GM23338 (cell line): ENCODE measurements at regions not wholly inside any gene's neighbourhood (a gene's known extent, or its start where the extent isn't known, plus 50 kb on each side); places are given as distances from the start of the nearest gene placed in this dataset.
A peak's percentile ranks its signal among the peaks of the same experiment; 100 is the strongest.

Experiments
- ATAC-seq: fragments of 200-7000 bp; cut with Tn5 transposase; 3 replicates; pipeline ENCODE4 v1.9.1; 2020
- DNase-seq: peaks from one replicate; pipeline ENCODE4 v3.0.0-alpha.2; 2015; ENCODE audit warnings: low spot score
- H2AFZ ChIP-seq: fragments of 200-600 bp; sonication (generic); 2 replicates; pipeline ENCODE4 v1.8.0; 2016; ENCODE audit warnings: antibody characterized with exemption, mild to moderate bottlenecking, moderate library complexity
- H3F3A ChIP-seq: fragments of 200-600 bp; sonication (generic); replicated peaks from 2 replicates; pipeline ENCODE4 v1.8.0; 2017; ENCODE audit warnings: antibody characterized with exemption, mixed run types, low read depth
- H3K27ac ChIP-seq: fragments of 200-600 bp; sonication (generic); 2 replicates; pipeline ENCODE4 v1.6.1; 2016; ENCODE audit warnings: low read depth
- H3K27me3 ChIP-seq: fragments of 200-600 bp; sonication (generic); 2 replicates; pipeline ENCODE4 v1.8.0; 2016; ENCODE audit warnings: mild to moderate bottlenecking, mixed run types, moderate library complexity; ENCODE audit not compliant: insufficient read depth
- H3K36me3 ChIP-seq: fragments of 200-600 bp; sonication (generic); 2 replicates; pipeline ENCODE4 v1.8.0; 2016; ENCODE audit warnings: mild to moderate bottlenecking; ENCODE audit not compliant: insufficient read depth
- H3K4me1 ChIP-seq: fragments of 200-600 bp; sonication (generic); 2 replicates; pipeline ENCODE4 v1.8.0; 2016; ENCODE audit warnings: mild to moderate bottlenecking, moderate library complexity; ENCODE audit not compliant: insufficient read depth
- H3K4me2 ChIP-seq: fragments of 200-600 bp; sonication (generic); 2 replicates; pipeline ENCODE4 v1.7.1; 2017; ENCODE audit warnings: mixed run types
- H3K4me3 ChIP-seq: fragments of 200-600 bp; sonication (generic); 2 replicates; pipeline ENCODE4 v1.6.1; 2016; ENCODE audit warnings: mixed run types
- H3K79me2 ChIP-seq: fragments of 200-600 bp; sonication (generic); replicated peaks from 2 replicates; pipeline ENCODE4 v1.8.0; 2017; ENCODE audit warnings: mild to moderate bottlenecking; ENCODE audit not compliant: insufficient read depth
- H3K9me2 ChIP-seq: fragments of 200-600 bp; sonication (generic); 2 replicates; pipeline ENCODE4 v1.8.0; 2017; ENCODE audit not compliant: insufficient read depth
- H4K20me1 ChIP-seq: fragments of 200-600 bp; sonication (generic); replicated peaks from 2 replicates; pipeline ENCODE4 v1.8.0; 2017; ENCODE audit warnings: mild to moderate bottlenecking; ENCODE audit not compliant: insufficient read depth
- H3K27ac Mint-ChIP-seq: 2 replicates; pipeline ENCODE4 v1.8.0; 2020; ENCODE audit warnings: inconsistent platforms, mild to moderate bottlenecking, moderate library complexity, mixed read lengths
- H3K27me3 Mint-ChIP-seq: 3 replicates; pipeline ENCODE4 v1.8.0; 2022; ENCODE audit warnings: low read depth, mild to moderate bottlenecking, moderate library complexity, mixed read lengths, inconsistent platforms; ENCODE audit not compliant: insufficient read depth, poor library complexity
- H3K36me3 Mint-ChIP-seq: 3 replicates; pipeline ENCODE4 v1.8.0; 2021; ENCODE audit warnings: low read depth, mild to moderate bottlenecking, inconsistent platforms, moderate library complexity, mixed read lengths
- H3K4me1 Mint-ChIP-seq: 3 replicates; pipeline ENCODE4 v1.8.0; 2020; ENCODE audit warnings: mild to moderate bottlenecking, inconsistent platforms, mixed read lengths
- H3K4me3 Mint-ChIP-seq: 3 replicates; pipeline ENCODE4 v1.8.0; 2021; ENCODE audit warnings: moderate library complexity, mild to moderate bottlenecking, inconsistent platforms, mixed read lengths
- H3K9me3 Mint-ChIP-seq: 3 replicates; pipeline ENCODE4 v1.8.0; 2020; ENCODE audit warnings: moderate library complexity, mild to moderate bottlenecking, inconsistent platforms, mixed read lengths
- CREB1 ChIP-seq: fragments of 250-450 bp; sonication (Bioruptor Pico); IDR thresholded peaks from 2 replicates; pipeline ENCODE4 v1.5.0; 2020; ENCODE audit warnings: low read depth, mild to moderate bottlenecking, moderate library complexity
- EZH2 ChIP-seq: fragments of 200-600 bp; sonication (generic); IDR thresholded peaks from one replicate; pipeline ENCODE4 v1.8.0; 2017; ENCODE audit warnings: antibody characterized with exemption, mild to moderate bottlenecking, low read depth; ENCODE audit not compliant: unreplicated experiment
- EZH2phosphoT487 ChIP-seq: fragments of 200-600 bp; sonication (generic); IDR thresholded peaks from one replicate; pipeline ENCODE4 v1.8.1; 2018; ENCODE audit warnings: antibody characterized with exemption; ENCODE audit not compliant: unreplicated experiment
- JUNB ChIP-seq: IDR thresholded peaks from one replicate; pipeline ENCODE4 v1.6.1; 2016; ENCODE audit warnings: antibody characterized with exemption; ENCODE audit not compliant: unreplicated experiment
- NANOG ChIP-seq: IDR thresholded peaks from 2 replicates; pipeline ENCODE4 v1.6.1; 2016; ENCODE audit warnings: antibody characterized with exemption, borderline replicate concordance
- POLR2AphosphoS5 ChIP-seq: IDR thresholded peaks from 2 replicates; pipeline ENCODE4 v1.6.1; 2016; ENCODE audit warnings: antibody characterized with exemption, low read depth
- REST ChIP-seq: IDR thresholded peaks from one replicate; pipeline ENCODE4 v1.6.1; 2018; ENCODE audit warnings: antibody characterized with exemption; ENCODE audit not compliant: unreplicated experiment
- STAT1 ChIP-seq: IDR thresholded peaks from one replicate; pipeline ENCODE4 v1.6.1; 2016; ENCODE audit warnings: antibody characterized with exemption; ENCODE audit not compliant: unreplicated experiment
- ZNF114 ChIP-seq: fragments of 250-450 bp; sonication (Bioruptor Pico); IDR thresholded peaks from 2 replicates; pipeline ENCODE4 v1.5.0; 2020; ENCODE audit warnings: mild to moderate bottlenecking, moderate library complexity
- ZNF331 ChIP-seq: fragments of 250-450 bp; sonication (Bioruptor Pico); IDR thresholded peaks from 2 replicates; pipeline ENCODE4 v1.5.0; 2020; ENCODE audit warnings: low read depth, mild to moderate bottlenecking, moderate library complexity
- TF ChIP-seq, protein P1 (sequence below), 2 experiments: fragments of 200-600 bp in 1 of 2; sonication (generic) in 1 of 2; conservative IDR thresholded peaks; 2 replicates each; pipeline versions ENCODE4 v1.5.1 to v1.6.1; 2016 to 2017; ENCODE audit warnings: antibody characterized with exemption in 2 of 2, low read depth in 2 of 2, mild to moderate bottlenecking in 2 of 2, moderate library complexity in 1 of 2
- TF ChIP-seq, protein P2 (sequence below): IDR thresholded peaks from 2 replicates; pipeline ENCODE4 v1.6.1; 2016; ENCODE audit warnings: antibody characterized with exemption
- TF ChIP-seq, protein P3 (sequence below): fragments of 250-450 bp; sonication (Bioruptor Pico); IDR thresholded peaks from 2 replicates; pipeline ENCODE4 v1.5.0; 2020; ENCODE audit warnings: mild to moderate bottlenecking, moderate library complexity

GRCh38 chr9:29214690-29215253, 1641.5 kb upstream of the C9orf72 start:
- H3K9me3 Mint-ChIP-seq: no peaks in the 10 kb centered on the region; the same call in 2 of the 3 replicates
- peaks cover 15% of the 10 kb centered on the region for H3K4me1 ChIP-seq
- no peaks in the 10 kb centered on the region for H3K36me3 ChIP-seq
- H3K27ac ChIP-seq: no peak overlapping the region
- peak; percentile 5 for ATAC-seq
- H2AFZ ChIP-seq: peak overlapping the region; percentile 91
- peak overlapping the region; percentile 86 for H3K4me3 ChIP-seq
- H3K4me1 Mint-ChIP-seq: peaks cover 37% of the 10 kb centered on the region
- H3F3A ChIP-seq: 0 out of 2 replicates have a peak, but pooled peaks cover 4% of the 10 kb centered on the region
- no peak overlapping the region for H3K27ac Mint-ChIP-seq
- H3K27me3 Mint-ChIP-seq: peaks cover 38% of the 10 kb centered on the region
- TF ChIP-seq, protein P1, sequence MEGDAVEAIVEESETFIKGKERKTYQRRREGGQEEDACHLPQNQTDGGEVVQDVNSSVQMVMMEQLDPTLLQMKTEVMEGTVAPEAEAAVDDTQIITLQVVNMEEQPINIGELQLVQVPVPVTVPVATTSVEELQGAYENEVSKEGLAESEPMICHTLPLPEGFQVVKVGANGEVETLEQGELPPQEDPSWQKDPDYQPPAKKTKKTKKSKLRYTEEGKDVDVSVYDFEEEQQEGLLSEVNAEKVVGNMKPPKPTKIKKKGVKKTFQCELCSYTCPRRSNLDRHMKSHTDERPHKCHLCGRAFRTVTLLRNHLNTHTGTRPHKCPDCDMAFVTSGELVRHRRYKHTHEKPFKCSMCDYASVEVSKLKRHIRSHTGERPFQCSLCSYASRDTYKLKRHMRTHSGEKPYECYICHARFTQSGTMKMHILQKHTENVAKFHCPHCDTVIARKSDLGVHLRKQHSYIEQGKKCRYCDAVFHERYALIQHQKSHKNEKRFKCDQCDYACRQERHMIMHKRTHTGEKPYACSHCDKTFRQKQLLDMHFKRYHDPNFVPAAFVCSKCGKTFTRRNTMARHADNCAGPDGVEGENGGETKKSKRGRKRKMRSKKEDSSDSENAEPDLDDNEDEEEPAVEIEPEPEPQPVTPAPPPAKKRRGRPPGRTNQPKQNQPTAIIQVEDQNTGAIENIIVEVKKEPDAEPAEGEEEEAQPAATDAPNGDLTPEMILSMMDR (conservative IDR thresholded peaks at IDR 0.05; ENCODE audit: low read depth in 2 of 2): no peak
- TF ChIP-seq NANOG (no peak), POLR2AphosphoS5 (no peak), CREB1 (CRISPR knock-in tag) (no peak), ZNF331 (no peak), EZH2 (no peak), ZNF114 (no peak), EZH2phosphoT487 (no peak), STAT1 (no peak), REST (no peak), JUNB (no peak)
- TF ChIP-seq, protein P2, sequence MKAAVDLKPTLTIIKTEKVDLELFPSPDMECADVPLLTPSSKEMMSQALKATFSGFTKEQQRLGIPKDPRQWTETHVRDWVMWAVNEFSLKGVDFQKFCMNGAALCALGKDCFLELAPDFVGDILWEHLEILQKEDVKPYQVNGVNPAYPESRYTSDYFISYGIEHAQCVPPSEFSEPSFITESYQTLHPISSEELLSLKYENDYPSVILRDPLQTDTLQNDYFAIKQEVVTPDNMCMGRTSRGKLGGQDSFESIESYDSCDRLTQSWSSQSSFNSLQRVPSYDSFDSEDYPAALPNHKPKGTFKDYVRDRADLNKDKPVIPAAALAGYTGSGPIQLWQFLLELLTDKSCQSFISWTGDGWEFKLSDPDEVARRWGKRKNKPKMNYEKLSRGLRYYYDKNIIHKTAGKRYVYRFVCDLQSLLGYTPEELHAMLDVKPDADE: no peak
- TF ChIP-seq, protein P3, sequence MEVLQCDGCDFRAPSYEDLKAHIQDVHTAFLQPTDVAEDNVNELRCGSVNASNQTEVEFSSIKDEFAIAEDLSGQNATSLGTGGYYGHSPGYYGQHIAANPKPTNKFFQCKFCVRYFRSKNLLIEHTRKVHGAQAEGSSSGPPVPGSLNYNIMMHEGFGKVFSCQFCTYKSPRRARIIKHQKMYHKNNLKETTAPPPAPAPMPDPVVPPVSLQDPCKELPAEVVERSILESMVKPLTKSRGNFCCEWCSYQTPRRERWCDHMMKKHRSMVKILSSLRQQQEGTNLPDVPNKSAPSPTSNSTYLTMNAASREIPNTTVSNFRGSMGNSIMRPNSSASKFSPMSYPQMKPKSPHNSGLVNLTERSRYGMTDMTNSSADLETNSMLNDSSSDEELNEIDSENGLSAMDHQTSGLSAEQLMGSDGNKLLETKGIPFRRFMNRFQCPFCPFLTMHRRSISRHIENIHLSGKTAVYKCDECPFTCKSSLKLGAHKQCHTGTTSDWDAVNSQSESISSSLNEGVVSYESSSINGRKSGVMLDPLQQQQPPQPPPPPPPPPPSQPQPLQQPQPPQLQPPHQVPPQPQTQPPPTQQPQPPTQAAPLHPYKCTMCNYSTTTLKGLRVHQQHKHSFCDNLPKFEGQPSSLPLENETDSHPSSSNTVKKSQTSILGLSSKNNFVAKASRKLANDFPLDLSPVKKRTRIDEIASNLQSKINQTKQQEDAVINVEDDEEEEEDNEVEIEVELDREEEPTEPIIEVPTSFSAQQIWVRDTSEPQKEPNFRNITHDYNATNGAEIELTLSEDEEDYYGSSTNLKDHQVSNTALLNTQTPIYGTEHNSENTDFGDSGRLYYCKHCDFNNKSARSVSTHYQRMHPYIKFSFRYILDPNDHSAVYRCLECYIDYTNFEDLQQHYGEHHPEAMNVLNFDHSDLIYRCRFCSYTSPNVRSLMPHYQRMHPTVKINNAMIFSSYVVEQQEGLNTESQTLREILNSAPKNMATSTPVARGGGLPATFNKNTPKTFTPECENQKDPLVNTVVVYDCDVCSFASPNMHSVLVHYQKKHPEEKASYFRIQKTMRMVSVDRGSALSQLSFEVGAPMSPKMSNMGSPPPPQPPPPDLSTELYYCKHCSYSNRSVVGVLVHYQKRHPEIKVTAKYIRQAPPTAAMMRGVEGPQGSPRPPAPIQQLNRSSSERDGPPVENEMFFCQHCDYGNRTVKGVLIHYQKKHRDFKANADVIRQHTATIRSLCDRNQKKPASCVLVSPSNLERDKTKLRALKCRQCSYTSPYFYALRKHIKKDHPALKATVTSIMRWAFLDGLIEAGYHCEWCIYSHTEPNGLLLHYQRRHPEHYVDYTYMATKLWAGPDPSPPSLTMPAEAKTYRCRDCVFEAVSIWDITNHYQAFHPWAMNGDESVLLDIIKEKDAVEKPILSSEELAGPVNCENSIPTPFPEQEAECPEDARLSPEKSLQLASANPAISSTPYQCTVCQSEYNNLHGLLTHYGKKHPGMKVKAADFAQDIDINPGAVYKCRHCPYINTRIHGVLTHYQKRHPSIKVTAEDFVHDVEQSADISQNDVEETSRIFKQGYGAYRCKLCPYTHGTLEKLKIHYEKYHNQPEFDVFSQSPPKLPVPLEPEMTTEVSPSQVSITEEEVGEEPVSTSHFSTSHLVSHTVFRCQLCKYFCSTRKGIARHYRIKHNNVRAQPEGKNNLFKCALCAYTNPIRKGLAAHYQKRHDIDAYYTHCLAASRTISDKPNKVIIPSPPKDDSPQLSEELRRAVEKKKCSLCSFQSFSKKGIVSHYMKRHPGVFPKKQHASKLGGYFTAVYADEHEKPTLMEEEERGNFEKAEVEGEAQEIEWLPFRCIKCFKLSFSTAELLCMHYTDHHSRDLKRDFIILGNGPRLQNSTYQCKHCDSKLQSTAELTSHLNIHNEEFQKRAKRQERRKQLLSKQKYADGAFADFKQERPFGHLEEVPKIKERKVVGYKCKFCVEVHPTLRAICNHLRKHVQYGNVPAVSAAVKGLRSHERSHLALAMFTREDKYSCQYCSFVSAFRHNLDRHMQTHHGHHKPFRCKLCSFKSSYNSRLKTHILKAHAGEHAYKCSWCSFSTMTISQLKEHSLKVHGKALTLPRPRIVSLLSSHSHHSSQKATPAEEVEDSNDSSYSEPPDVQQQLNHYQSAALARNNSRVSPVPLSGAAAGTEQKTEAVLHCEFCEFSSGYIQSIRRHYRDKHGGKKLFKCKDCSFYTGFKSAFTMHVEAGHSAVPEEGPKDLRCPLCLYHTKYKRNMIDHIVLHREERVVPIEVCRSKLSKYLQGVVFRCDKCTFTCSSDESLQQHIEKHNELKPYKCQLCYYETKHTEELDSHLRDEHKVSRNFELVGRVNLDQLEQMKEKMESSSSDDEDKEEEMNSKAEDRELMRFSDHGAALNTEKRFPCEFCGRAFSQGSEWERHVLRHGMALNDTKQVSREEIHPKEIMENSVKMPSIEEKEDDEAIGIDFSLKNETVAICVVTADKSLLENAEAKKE (CRISPR knock-in tag): no peak
- no peaks in the 10 kb centered on the region for H4K20me1 ChIP-seq
- no peaks in the 10 kb centered on the region for H3K9me2 ChIP-seq
- peaks cover 16% of the 10 kb centered on the region for H3K79me2 ChIP-seq
- peaks cover 60% of the 10 kb centered on the region for H3K27me3 ChIP-seq
- H3K4me2 ChIP-seq: peak overlapping the region; percentile 98
- peak overlapping the region; percentile 78 for H3K4me3 Mint-ChIP-seq
- DNase-seq: peak; percentile 59
- H3K36me3 Mint-ChIP-seq: no peaks in the 10 kb centered on the region
